ENCODE measurements at regions not wholly inside any gene's neighbourhood (a gene's known extent, or its start where the extent isn't known, plus 50 kb on each side); places are given as distances from the start of the nearest gene placed in this dataset.

GRCh38 chr7:54898659-54899340, 120.0 kb upstream of the EGFR start:
- H3K4me1 ChIP-seq = no peaks in the 10 kb centered on the region
- H3K36me3 ChIP-seq = no peaks in the 10 kb centered on the region
- no peak for TF ChIP-seq POLR2A (IDR thresholded peaks at IDR 0.05)
- TF ChIP-seq, protein P1, sequence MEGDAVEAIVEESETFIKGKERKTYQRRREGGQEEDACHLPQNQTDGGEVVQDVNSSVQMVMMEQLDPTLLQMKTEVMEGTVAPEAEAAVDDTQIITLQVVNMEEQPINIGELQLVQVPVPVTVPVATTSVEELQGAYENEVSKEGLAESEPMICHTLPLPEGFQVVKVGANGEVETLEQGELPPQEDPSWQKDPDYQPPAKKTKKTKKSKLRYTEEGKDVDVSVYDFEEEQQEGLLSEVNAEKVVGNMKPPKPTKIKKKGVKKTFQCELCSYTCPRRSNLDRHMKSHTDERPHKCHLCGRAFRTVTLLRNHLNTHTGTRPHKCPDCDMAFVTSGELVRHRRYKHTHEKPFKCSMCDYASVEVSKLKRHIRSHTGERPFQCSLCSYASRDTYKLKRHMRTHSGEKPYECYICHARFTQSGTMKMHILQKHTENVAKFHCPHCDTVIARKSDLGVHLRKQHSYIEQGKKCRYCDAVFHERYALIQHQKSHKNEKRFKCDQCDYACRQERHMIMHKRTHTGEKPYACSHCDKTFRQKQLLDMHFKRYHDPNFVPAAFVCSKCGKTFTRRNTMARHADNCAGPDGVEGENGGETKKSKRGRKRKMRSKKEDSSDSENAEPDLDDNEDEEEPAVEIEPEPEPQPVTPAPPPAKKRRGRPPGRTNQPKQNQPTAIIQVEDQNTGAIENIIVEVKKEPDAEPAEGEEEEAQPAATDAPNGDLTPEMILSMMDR (IDR thresholded peaks at IDR 0.05) = no peak
- no peak for ATAC-seq
- no peaks in the 10 kb centered on the region for H3K9me3 ChIP-seq
- WGBS (ENCODE audit: insufficient coverage, low coverage, low lambda C conversion rate, missing lambda C conversion rate) = 58% methylated on average over 9 of the region's 9 CpGs
- no peaks in the 10 kb centered on the region for H3K27me3 ChIP-seq
- H3K4me3 ChIP-seq = no peak overlapping the region
- H3K27ac ChIP-seq = no peak overlapping the region
- intact Hi-C loops (cut with DNase I) = no loop called here
- no peak for DNase-seq

- WGBS (ENCODE audit: insufficient coverage, low coverage, low lambda C conversion rate, missing lambda C conversion rate) = 92% methylated on average over 3 of the region's 5 CpGs
- Histone ChIP-seq H3K4me1 (peaks cover 0 to 3% (median 0%) of the 10 kb centered on the region in 4 donors), H3K4me3 (no peak overlapping the region), H3K9me3 (no peaks in the 10 kb centered on the region), H3K27ac (no peak overlapping the region), H3K36me3 (no peaks in the 10 kb centered on the region), H3K27me3 (no peaks in the 10 kb centered on the region)
- TF ChIP-seq, protein P1 (IDR thresholded peaks at IDR 0.05) = no peak
- TF ChIP-seq POLR2A (IDR thresholded peaks at IDR 0.05) = no peak
- DNase-seq (no peak), ATAC-seq (no peak)
- intact Hi-C loops (cut with DNase I) = no loop called here
Measured at GRCh38 chr7:54901840-54902239, 117.0 kb upstream of the EGFR start.

DNA sequence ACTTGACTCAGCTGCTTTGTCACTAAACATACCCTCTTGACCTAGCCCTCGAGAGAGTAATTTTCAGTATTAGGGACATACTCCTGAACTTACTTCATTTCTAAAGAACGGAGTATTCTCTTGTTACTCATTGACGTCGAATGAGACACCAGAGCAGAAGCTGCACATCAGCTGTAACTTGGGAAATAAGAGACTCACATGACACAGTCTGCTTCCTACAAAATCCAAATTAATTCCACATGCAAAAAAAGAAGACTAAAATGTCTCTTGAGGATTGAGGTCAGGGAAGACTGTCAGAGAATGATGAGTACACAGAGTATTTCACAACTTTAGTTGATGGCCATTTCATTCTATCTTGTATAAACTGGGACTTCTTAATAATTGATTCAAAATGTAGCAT, 114.7 kb upstream of the EGFR start:
- no peak for TF ChIP-seq POLR2A (IDR thresholded peaks at IDR 0.05)
- TF ChIP-seq, protein P1 (IDR thresholded peaks at IDR 0.05) = no peak
- Histone ChIP-seq H3K4me3 (no peak overlapping the region), H3K36me3 (no peaks in the 10 kb centered on the region), H3K9me3 (no peaks in the 10 kb centered on the region), H3K27me3 (no peaks in the 10 kb centered on the region), H3K4me1 (peaks cover 0 to 16% (median 3%) of the 10 kb centered on the region in 4 donors), H3K27ac (no peak overlapping the region)
- intact Hi-C loops (cut with DNase I) = no loop called here
- DNase-seq (no peak), ATAC-seq (peak; percentile 25 to 59 (median 40))
- WGBS (ENCODE audit: insufficient coverage, low coverage, low lambda C conversion rate, missing lambda C conversion rate) = 40% methylated on average over 4 of the region's 4 CpGs

DNA sequence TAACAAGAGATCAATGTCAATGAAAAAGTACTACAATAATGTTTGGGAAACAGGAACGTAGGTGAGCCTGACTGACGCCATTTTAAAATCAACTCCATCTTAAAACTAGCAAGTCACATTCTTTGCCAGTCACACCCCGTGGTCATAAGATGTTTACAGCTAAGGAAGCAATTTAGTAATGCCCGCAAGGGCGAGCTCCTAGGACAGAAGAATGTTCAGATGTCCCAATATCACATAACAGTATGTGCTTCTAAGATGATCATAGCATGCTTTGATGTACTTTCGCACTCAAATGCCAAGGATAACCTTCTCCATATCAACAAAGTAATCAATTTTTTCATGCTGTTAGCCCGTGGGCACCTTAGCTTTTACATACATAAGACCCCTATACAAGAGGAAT, 113.8 kb upstream of the EGFR start:
- no peak for DNase-seq
- TF ChIP-seq POLR2A (IDR thresholded peaks at IDR 0.05) = no peak
- TF ChIP-seq, protein P1 (IDR thresholded peaks at IDR 0.05) = no peak
- Histone ChIP-seq H3K36me3 (no peaks in the 10 kb centered on the region), H3K27me3 (no peaks in the 10 kb centered on the region), H3K27ac (no peak overlapping the region), H3K4me3 (no peak overlapping the region), H3K9me3 (no peaks in the 10 kb centered on the region), H3K4me1 (peaks cover 0 to 16% (median 4%) of the 10 kb centered on the region in 4 donors)
- 78% methylated on average over 7 of the region's 7 CpGs for WGBS (ENCODE audit: insufficient coverage, low coverage, low lambda C conversion rate, missing lambda C conversion rate)
- intact Hi-C loops (cut with DNase I) = no loop called here
- no peak for ATAC-seq

Measured in right lobe of liver (tissue), 6 donors.